ENCODE measurements at regions not wholly inside any gene's neighbourhood (a gene's known extent, or its start where the extent isn't known, plus 50 kb on each side); places are given as distances from the start of the nearest gene placed in this dataset.

- TF ChIP-seq CREB1 (CRISPR knock-in tag; IDR thresholded peaks at IDR 0.05; ENCODE audit: low read depth) (no peak), EZH2 (IDR thresholded peaks at IDR 0.05; ENCODE audit: low read depth, unreplicated experiment) (no peak), CTCF (conservative IDR thresholded peaks at IDR 0.05; ENCODE audit: low read depth in 2 of 2) (no peak), STAT1 (IDR thresholded peaks at IDR 0.05; ENCODE audit: unreplicated experiment) (no peak), ZNF331 (CRISPR knock-in tag; IDR thresholded peaks at IDR 0.05; ENCODE audit: low read depth) (no peak), JUNB (IDR thresholded peaks at IDR 0.05; ENCODE audit: unreplicated experiment) (no peak), ETS1 (IDR thresholded peaks at IDR 0.05) (no peak), POLR2AphosphoS5 (IDR thresholded peaks at IDR 0.05; ENCODE audit: low read depth) (no peak)
These were observed 334.5 kb downstream of the TMEM121 start for GRCh38 chr14:105860615-105861580.
